GM12874 (cell line): ENCODE measurements at regions not wholly inside any gene's neighbourhood (a gene's known extent, or its start where the extent isn't known, plus 50 kb on each side); places are given as distances from the start of the nearest gene placed in this dataset.

Source experiments
- TF ChIP-seq, protein P1 (sequence below): IDR thresholded peaks from 2 replicates; pipeline ENCODE4 v1.5.1; 2011; ENCODE audit warnings: low read depth, mild to moderate bottlenecking, control low read depth, low read length, moderate library complexity; ENCODE audit not compliant: insufficient read depth

GRCh38 chr10:121306159-121306673, 292.0 kb downstream of the FGFR2 start:
- TF ChIP-seq, protein P1, sequence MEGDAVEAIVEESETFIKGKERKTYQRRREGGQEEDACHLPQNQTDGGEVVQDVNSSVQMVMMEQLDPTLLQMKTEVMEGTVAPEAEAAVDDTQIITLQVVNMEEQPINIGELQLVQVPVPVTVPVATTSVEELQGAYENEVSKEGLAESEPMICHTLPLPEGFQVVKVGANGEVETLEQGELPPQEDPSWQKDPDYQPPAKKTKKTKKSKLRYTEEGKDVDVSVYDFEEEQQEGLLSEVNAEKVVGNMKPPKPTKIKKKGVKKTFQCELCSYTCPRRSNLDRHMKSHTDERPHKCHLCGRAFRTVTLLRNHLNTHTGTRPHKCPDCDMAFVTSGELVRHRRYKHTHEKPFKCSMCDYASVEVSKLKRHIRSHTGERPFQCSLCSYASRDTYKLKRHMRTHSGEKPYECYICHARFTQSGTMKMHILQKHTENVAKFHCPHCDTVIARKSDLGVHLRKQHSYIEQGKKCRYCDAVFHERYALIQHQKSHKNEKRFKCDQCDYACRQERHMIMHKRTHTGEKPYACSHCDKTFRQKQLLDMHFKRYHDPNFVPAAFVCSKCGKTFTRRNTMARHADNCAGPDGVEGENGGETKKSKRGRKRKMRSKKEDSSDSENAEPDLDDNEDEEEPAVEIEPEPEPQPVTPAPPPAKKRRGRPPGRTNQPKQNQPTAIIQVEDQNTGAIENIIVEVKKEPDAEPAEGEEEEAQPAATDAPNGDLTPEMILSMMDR, result no peak

- TF ChIP-seq, protein P1, result no peak
Observed at GRCh38 chr10:121307411-121307980, 290.7 kb downstream of the FGFR2 start.

GRCh38 chr10:121308020-121308419, 290.2 kb downstream of the FGFR2 start:
- TF ChIP-seq, protein P1, result no peak

GRCh38 chr10:121309164-121309563, 289.1 kb downstream of the FGFR2 start:
- TF ChIP-seq, protein P1, result no peak

GRCh38 chr10:121310151-121310711, 288.0 kb downstream of the FGFR2 start:
- TF ChIP-seq, protein P1, result no peak

GRCh38 chr10:121311812-121312443, 286.3 kb downstream of the FGFR2 start:
- TF ChIP-seq, protein P1, result no peak

DNA sequence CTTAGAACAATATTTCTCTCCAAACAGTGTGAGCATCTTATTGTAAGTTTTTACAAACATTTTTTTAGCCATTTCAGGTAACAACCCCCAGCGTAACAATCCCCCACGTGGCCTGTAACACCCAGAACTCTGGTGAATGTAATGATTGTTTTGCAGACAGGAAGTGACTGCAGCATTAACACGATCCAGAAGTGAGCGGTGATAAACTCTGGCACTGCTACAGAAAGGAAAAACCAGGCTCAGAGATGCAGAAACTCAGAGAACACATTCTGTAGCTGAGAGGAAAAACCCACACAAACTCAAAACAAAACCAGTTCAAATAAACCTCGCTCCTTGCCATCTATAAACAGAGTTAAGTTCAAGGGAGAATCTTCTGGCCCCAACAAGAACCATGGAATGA, 285.7 kb downstream of the FGFR2 start:
- TF ChIP-seq, protein P1, result no peak
